ENCODE measurements at regions not wholly inside any gene's neighbourhood (a gene's known extent, or its start where the extent isn't known, plus 50 kb on each side); places are given as distances from the start of the nearest gene placed in this dataset.

GRCh38 chr9:134222018-134222573, 57.7 kb upstream of the RNU6ATAC start:
- no peaks in the 10 kb centered on the region for H3K9me3 ChIP-seq (replicated peaks; ENCODE audit: low read length)
- H3K36me3 ChIP-seq (ENCODE audit: insufficient read depth, low read length) = no peaks in the 10 kb centered on the region
- no peak overlapping the region for H3K9ac ChIP-seq (ENCODE audit: low read depth, low read length)
- no peak overlapping the region for H3K4me2 ChIP-seq (ENCODE audit: low read length)
- H3K27me3 ChIP-seq (ENCODE audit: control insufficient read depth, insufficient read depth, low read length) = peaks cover 48% of the 10 kb centered on the region
- H3K4me1 ChIP-seq (ENCODE audit: control insufficient read depth, insufficient read depth, low read length) = no peaks in the 10 kb centered on the region
- no peak overlapping the region for H3K4me3 ChIP-seq (ENCODE audit: low read length)

- Histone ChIP-seq H3K4me3 (ENCODE audit: low read length) (no peak overlapping the region), H3K4me1 (ENCODE audit: control insufficient read depth, insufficient read depth, low read length) (no peaks in the 10 kb centered on the region), H3K9ac (ENCODE audit: low read depth, low read length) (no peak overlapping the region), H3K36me3 (ENCODE audit: insufficient read depth, low read length) (no peaks in the 10 kb centered on the region), H3K27me3 (ENCODE audit: control insufficient read depth, insufficient read depth, low read length) (peaks cover 53% of the 10 kb centered on the region), H3K4me2 (ENCODE audit: low read length) (no peak overlapping the region), H3K9me3 (replicated peaks; ENCODE audit: low read length) (no peaks in the 10 kb centered on the region)
Measured at GRCh38 chr9:134223091-134223490, 58.7 kb upstream of the RNU6ATAC start.

GRCh38 chr9:134223591-134224122, 59.3 kb upstream of the RNU6ATAC start:
- peaks cover 53% of the 10 kb centered on the region for H3K27me3 ChIP-seq (ENCODE audit: control insufficient read depth, insufficient read depth, low read length)
- no peak overlapping the region for H3K4me3 ChIP-seq (ENCODE audit: low read length)
- H3K36me3 ChIP-seq (ENCODE audit: insufficient read depth, low read length) = no peaks in the 10 kb centered on the region
- no peaks in the 10 kb centered on the region for H3K4me1 ChIP-seq (ENCODE audit: control insufficient read depth, insufficient read depth, low read length)
- H3K9ac ChIP-seq (ENCODE audit: low read depth, low read length) = no peak overlapping the region
- no peaks in the 10 kb centered on the region for H3K9me3 ChIP-seq (replicated peaks; ENCODE audit: low read length)
- H3K4me2 ChIP-seq (ENCODE audit: low read length) = no peak overlapping the region

GRCh38 chr9:134224127-134224526, 59.8 kb upstream of the RNU6ATAC start:
- no peak overlapping the region for H3K4me3 ChIP-seq (ENCODE audit: low read length)
- H3K9ac ChIP-seq (ENCODE audit: low read depth, low read length) = no peak overlapping the region
- peaks cover 57% of the 10 kb centered on the region for H3K27me3 ChIP-seq (ENCODE audit: control insufficient read depth, insufficient read depth, low read length)
- no peaks in the 10 kb centered on the region for H3K9me3 ChIP-seq (replicated peaks; ENCODE audit: low read length)
- H3K4me2 ChIP-seq (ENCODE audit: low read length) = no peak overlapping the region
- no peaks in the 10 kb centered on the region for H3K36me3 ChIP-seq (ENCODE audit: insufficient read depth, low read length)
- no peaks in the 10 kb centered on the region for H3K4me1 ChIP-seq (ENCODE audit: control insufficient read depth, insufficient read depth, low read length)

- H3K9me3 ChIP-seq (replicated peaks; ENCODE audit: low read length) = no peaks in the 10 kb centered on the region
- H3K4me1 ChIP-seq (ENCODE audit: control insufficient read depth, insufficient read depth, low read length) = no peaks in the 10 kb centered on the region
- H3K4me2 ChIP-seq (ENCODE audit: low read length) = no peak overlapping the region
- H3K27me3 ChIP-seq (ENCODE audit: control insufficient read depth, insufficient read depth, low read length) = peaks cover 62% of the 10 kb centered on the region
- H3K9ac ChIP-seq (ENCODE audit: low read depth, low read length) = no peak overlapping the region
- H3K36me3 ChIP-seq (ENCODE audit: insufficient read depth, low read length) = no peaks in the 10 kb centered on the region
- H3K4me3 ChIP-seq (ENCODE audit: low read length) = no peak overlapping the region
Measured at GRCh38 chr9:134224567-134225093, 60.3 kb upstream of the RNU6ATAC start.

GRCh38 chr9:134225186-134225585, 60.8 kb upstream of the RNU6ATAC start:
- no peaks in the 10 kb centered on the region for H3K9me3 ChIP-seq (replicated peaks; ENCODE audit: low read length)
- no peak overlapping the region for H3K9ac ChIP-seq (ENCODE audit: low read depth, low read length)
- no peak overlapping the region for H3K4me2 ChIP-seq (ENCODE audit: low read length)
- no peak overlapping the region for H3K4me3 ChIP-seq (ENCODE audit: low read length)
- H3K4me1 ChIP-seq (ENCODE audit: control insufficient read depth, insufficient read depth, low read length) = no peaks in the 10 kb centered on the region
- peaks cover 67% of the 10 kb centered on the region for H3K27me3 ChIP-seq (ENCODE audit: control insufficient read depth, insufficient read depth, low read length)
- no peaks in the 10 kb centered on the region for H3K36me3 ChIP-seq (ENCODE audit: insufficient read depth, low read length)

GRCh38 chr9:134225816-134226215, 61.5 kb upstream of the RNU6ATAC start:
- H3K36me3 ChIP-seq (ENCODE audit: insufficient read depth, low read length) = no peaks in the 10 kb centered on the region
- H3K9me3 ChIP-seq (replicated peaks; ENCODE audit: low read length) = no peaks in the 10 kb centered on the region
- H3K9ac ChIP-seq (ENCODE audit: low read depth, low read length) = no peak overlapping the region
- peaks cover 72% of the 10 kb centered on the region for H3K27me3 ChIP-seq (ENCODE audit: control insufficient read depth, insufficient read depth, low read length)
- no peak overlapping the region for H3K4me2 ChIP-seq (ENCODE audit: low read length)
- no peak overlapping the region for H3K4me3 ChIP-seq (ENCODE audit: low read length)
- H3K4me1 ChIP-seq (ENCODE audit: control insufficient read depth, insufficient read depth, low read length) = no peaks in the 10 kb centered on the region

- Histone ChIP-seq H3K4me2 (ENCODE audit: low read length) (no peak overlapping the region), H3K9ac (ENCODE audit: low read depth, low read length) (no peak overlapping the region), H3K9me3 (replicated peaks; ENCODE audit: low read length) (no peaks in the 10 kb centered on the region), H3K4me1 (ENCODE audit: control insufficient read depth, insufficient read depth, low read length) (peaks cover 5% of the 10 kb centered on the region), H3K27me3 (ENCODE audit: control insufficient read depth, insufficient read depth, low read length) (peaks cover 74% of the 10 kb centered on the region), H3K36me3 (ENCODE audit: insufficient read depth, low read length) (no peaks in the 10 kb centered on the region), H3K4me3 (ENCODE audit: low read length) (no peak overlapping the region)
Measured at GRCh38 chr9:134226221-134226930, 62.0 kb upstream of the RNU6ATAC start.

GRCh38 chr9:134227451-134228411, 63.4 kb upstream of the RNU6ATAC start:
- no peaks in the 10 kb centered on the region for H3K9me3 ChIP-seq (replicated peaks; ENCODE audit: low read length)
- no peak overlapping the region for H3K9ac ChIP-seq (ENCODE audit: low read depth, low read length)
- H3K36me3 ChIP-seq (ENCODE audit: insufficient read depth, low read length) = no peaks in the 10 kb centered on the region
- no peak overlapping the region for H3K4me3 ChIP-seq (ENCODE audit: low read length)
- no peak overlapping the region for H3K4me2 ChIP-seq (ENCODE audit: low read length)
- H3K27me3 ChIP-seq (ENCODE audit: control insufficient read depth, insufficient read depth, low read length) = peaks cover 78% of the 10 kb centered on the region
- peaks cover 9% of the 10 kb centered on the region for H3K4me1 ChIP-seq (ENCODE audit: control insufficient read depth, insufficient read depth, low read length)

GRCh38 chr9:134228649-134229048, 64.3 kb upstream of the RNU6ATAC start:
- Histone ChIP-seq H3K4me1 (ENCODE audit: control insufficient read depth, insufficient read depth, low read length) (peaks cover 9% of the 10 kb centered on the region), H3K36me3 (ENCODE audit: insufficient read depth, low read length) (no peaks in the 10 kb centered on the region), H3K9me3 (replicated peaks; ENCODE audit: low read length) (no peaks in the 10 kb centered on the region), H3K27me3 (ENCODE audit: control insufficient read depth, insufficient read depth, low read length) (peaks cover 77% of the 10 kb centered on the region), H3K4me2 (ENCODE audit: low read length) (no peak overlapping the region), H3K9ac (ENCODE audit: low read depth, low read length) (no peak overlapping the region), H3K4me3 (ENCODE audit: low read length) (no peak overlapping the region)

- Histone ChIP-seq H3K9me3 (replicated peaks; ENCODE audit: low read length) (no peaks in the 10 kb centered on the region), H3K4me2 (ENCODE audit: low read length) (no peak overlapping the region), H3K9ac (ENCODE audit: low read depth, low read length) (no peak overlapping the region), H3K27me3 (ENCODE audit: control insufficient read depth, insufficient read depth, low read length) (peaks cover 73% of the 10 kb centered on the region), H3K4me3 (ENCODE audit: low read length) (no peak overlapping the region), H3K36me3 (ENCODE audit: insufficient read depth, low read length) (no peaks in the 10 kb centered on the region), H3K4me1 (ENCODE audit: control insufficient read depth, insufficient read depth, low read length) (peaks cover 9% of the 10 kb centered on the region)
Measured at GRCh38 chr9:134229466-134230091, 65.2 kb upstream of the RNU6ATAC start.
